ENCODE measurements at regions not wholly inside any gene's neighbourhood (a gene's known extent, or its start where the extent isn't known, plus 50 kb on each side); places are given as distances from the start of the nearest gene placed in this dataset.

GRCh38 chr5:175094461-175094860 is 349.5 kb downstream of the DRD1 start:
- no peak for TF ChIP-seq CTCF (IDR thresholded peaks at IDR 0.05; ENCODE audit: insufficient read depth, missing control alignments)
- DNase-seq (ENCODE audit: insufficient read length, low spot score) (no peak), FAIRE-seq (no peak)

GRCh38 chr5:175092691-175093090 is 351.3 kb downstream of the DRD1 start:
- FAIRE-seq, result no peak
- DNase-seq (ENCODE audit: insufficient read length, low spot score), result no peak
- no peak for TF ChIP-seq CTCF (IDR thresholded peaks at IDR 0.05; ENCODE audit: insufficient read depth, missing control alignments)

- FAIRE-seq (no peak), DNase-seq (ENCODE audit: insufficient read length, low spot score) (no peak)
- TF ChIP-seq CTCF (IDR thresholded peaks at IDR 0.05; ENCODE audit: insufficient read depth, missing control alignments), result no peak
Measured at GRCh38 chr5:175088963-175089362, 355.0 kb downstream of the DRD1 start.

- DNase-seq (ENCODE audit: insufficient read length, low spot score), result no peak
- FAIRE-seq, result no peak
- no peak for TF ChIP-seq CTCF (IDR thresholded peaks at IDR 0.05; ENCODE audit: insufficient read depth, missing control alignments)
Measured at GRCh38 chr5:175082866-175083590, 358.6 kb downstream of the MSX2 start.

GRCh38 chr5:175082346-175082745 is 358.0 kb downstream of the MSX2 start:
- no peak for TF ChIP-seq CTCF (IDR thresholded peaks at IDR 0.05; ENCODE audit: insufficient read depth, missing control alignments)
- FAIRE-seq (no peak), DNase-seq (ENCODE audit: insufficient read length, low spot score) (no peak)

- DNase-seq (ENCODE audit: insufficient read length, low spot score) (no peak), FAIRE-seq (no peak)
- TF ChIP-seq CTCF (IDR thresholded peaks at IDR 0.05; ENCODE audit: insufficient read depth, missing control alignments), result no peak
Measured at GRCh38 chr5:175079707-175080106, 355.3 kb downstream of the MSX2 start.

GRCh38 chr5:175070283-175070682 is 345.9 kb downstream of the MSX2 start:
- no peak for TF ChIP-seq CTCF (IDR thresholded peaks at IDR 0.05; ENCODE audit: insufficient read depth, missing control alignments)
- DNase-seq (ENCODE audit: insufficient read length, low spot score) (no peak), FAIRE-seq (no peak)
